ENCODE measurements at regions not wholly inside any gene's neighbourhood (a gene's known extent, or its start where the extent isn't known, plus 50 kb on each side); places are given as distances from the start of the nearest gene placed in this dataset.

- TF ChIP-seq CTCF (IDR thresholded peaks at IDR 0.05) (no peak), POLR2A (IDR thresholded peaks at IDR 0.05) (no peak)
These were observed 296.1 kb downstream of the SOX9 start for GRCh38 chr17:72416905-72417304.
